Loucy (cell line): ENCODE measurements at regions not wholly inside any gene's neighbourhood (a gene's known extent, or its start where the extent isn't known, plus 50 kb on each side); places are given as distances from the start of the nearest gene placed in this dataset.

ENCODE experiments used
- EZH2phosphoT487 ChIP-seq: fragments of 200-600 bp; IDR thresholded peaks from 2 replicates; pipeline ENCODE4 v1.6.1; 2018; ENCODE audit warnings: antibody characterized with exemption, mild to moderate bottlenecking, moderate library complexity, borderline replicate concordance
- TF ChIP-seq, protein P1 (sequence below): fragments of 200-600 bp; sonication (generic); conservative IDR thresholded peaks from 2 replicates; pipeline ENCODE4 v1.5.1; 2014; ENCODE audit warnings: mild to moderate bottlenecking, antibody characterized with exemption, low read length

DNA sequence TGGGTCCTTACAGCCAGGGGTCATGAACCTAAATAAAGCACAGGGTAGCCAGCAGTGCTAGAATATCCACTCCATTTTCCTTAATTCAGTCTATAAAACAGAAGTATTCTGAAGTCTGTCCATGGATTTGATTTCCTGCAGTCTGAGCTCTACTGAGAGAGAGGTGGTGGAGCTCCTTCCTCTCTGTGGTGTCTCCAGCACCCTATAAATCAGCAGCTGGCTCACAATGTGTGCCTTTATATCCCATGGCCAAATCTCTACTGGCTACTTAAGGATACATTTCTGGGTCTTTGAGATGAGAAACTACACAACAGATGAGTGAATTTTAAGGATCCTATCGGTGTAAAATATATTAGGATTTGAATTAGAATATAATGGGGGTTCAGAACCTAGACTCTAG lies 339.9 kb upstream of the RBMS3 start:
- TF ChIP-seq, protein P1, sequence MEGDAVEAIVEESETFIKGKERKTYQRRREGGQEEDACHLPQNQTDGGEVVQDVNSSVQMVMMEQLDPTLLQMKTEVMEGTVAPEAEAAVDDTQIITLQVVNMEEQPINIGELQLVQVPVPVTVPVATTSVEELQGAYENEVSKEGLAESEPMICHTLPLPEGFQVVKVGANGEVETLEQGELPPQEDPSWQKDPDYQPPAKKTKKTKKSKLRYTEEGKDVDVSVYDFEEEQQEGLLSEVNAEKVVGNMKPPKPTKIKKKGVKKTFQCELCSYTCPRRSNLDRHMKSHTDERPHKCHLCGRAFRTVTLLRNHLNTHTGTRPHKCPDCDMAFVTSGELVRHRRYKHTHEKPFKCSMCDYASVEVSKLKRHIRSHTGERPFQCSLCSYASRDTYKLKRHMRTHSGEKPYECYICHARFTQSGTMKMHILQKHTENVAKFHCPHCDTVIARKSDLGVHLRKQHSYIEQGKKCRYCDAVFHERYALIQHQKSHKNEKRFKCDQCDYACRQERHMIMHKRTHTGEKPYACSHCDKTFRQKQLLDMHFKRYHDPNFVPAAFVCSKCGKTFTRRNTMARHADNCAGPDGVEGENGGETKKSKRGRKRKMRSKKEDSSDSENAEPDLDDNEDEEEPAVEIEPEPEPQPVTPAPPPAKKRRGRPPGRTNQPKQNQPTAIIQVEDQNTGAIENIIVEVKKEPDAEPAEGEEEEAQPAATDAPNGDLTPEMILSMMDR: no peak
- no peak for TF ChIP-seq EZH2phosphoT487
